B cell (primary cell): ENCODE measurements at regions not wholly inside any gene's neighbourhood (a gene's known extent, or its start where the extent isn't known, plus 50 kb on each side); places are given as distances from the start of the nearest gene placed in this dataset.

Source experiments
- EZH2 ChIP-seq: IDR thresholded peaks from 2 replicates; pipeline ENCODE4 v1.6.1; 2012; ENCODE audit warnings: borderline replicate concordance, low read depth, mild to moderate bottlenecking, moderate library complexity, low read length; ENCODE audit not compliant: insufficient read depth, poor library complexity, severe bottlenecking
- TF ChIP-seq, protein P1 (sequence below): fragments of 200-600 bp; IDR thresholded peaks from one replicate; pipeline ENCODE4 v1.8.0; 2022; ENCODE audit warnings: antibody characterized with exemption, mild to moderate bottlenecking

DNA sequence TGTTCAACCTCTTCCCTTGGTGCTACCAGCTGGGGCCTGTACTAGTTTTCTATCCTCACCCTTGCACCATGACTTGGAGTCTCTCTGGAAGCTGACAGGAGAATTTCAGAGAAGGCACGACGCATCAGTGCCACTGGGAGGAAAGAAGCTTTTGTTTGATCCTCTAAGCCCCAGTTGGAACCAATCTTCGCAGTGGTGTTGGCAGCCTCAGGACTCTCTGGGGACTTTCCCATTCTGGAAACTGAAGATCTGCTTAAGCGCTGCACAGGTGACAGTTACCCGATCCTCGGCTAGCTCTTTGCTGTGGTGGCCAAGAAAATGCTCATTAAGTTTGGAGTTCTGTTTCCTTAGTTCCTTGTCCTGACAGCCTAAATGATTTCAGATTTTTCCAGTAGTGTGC is 222.3 kb downstream of the RHOU start:
- TF ChIP-seq, protein P1, sequence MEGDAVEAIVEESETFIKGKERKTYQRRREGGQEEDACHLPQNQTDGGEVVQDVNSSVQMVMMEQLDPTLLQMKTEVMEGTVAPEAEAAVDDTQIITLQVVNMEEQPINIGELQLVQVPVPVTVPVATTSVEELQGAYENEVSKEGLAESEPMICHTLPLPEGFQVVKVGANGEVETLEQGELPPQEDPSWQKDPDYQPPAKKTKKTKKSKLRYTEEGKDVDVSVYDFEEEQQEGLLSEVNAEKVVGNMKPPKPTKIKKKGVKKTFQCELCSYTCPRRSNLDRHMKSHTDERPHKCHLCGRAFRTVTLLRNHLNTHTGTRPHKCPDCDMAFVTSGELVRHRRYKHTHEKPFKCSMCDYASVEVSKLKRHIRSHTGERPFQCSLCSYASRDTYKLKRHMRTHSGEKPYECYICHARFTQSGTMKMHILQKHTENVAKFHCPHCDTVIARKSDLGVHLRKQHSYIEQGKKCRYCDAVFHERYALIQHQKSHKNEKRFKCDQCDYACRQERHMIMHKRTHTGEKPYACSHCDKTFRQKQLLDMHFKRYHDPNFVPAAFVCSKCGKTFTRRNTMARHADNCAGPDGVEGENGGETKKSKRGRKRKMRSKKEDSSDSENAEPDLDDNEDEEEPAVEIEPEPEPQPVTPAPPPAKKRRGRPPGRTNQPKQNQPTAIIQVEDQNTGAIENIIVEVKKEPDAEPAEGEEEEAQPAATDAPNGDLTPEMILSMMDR, result no peak
- TF ChIP-seq EZH2, result no peak
